ENCODE measurements at regions not wholly inside any gene's neighbourhood (a gene's known extent, or its start where the extent isn't known, plus 50 kb on each side); places are given as distances from the start of the nearest gene placed in this dataset.

- Histone ChIP-seq H3K9ac (replicated peaks; ENCODE audit: extremely low read depth, insufficient read depth, low read length) (no peak overlapping the region), H3K4me1 (ENCODE audit: control insufficient read depth, extremely low read depth, insufficient read depth, low read length) (peaks cover 11% of the 10 kb centered on the region), H3K9me3 (replicated peaks; ENCODE audit: control insufficient read depth, insufficient read depth, low read length) (no peaks in the 10 kb centered on the region), H3K27ac (ENCODE audit: insufficient read depth, low read depth, low read length) (no peak overlapping the region), H3K9me1 (replicated peaks; ENCODE audit: control insufficient read depth, extremely low read depth, insufficient read depth, low read length) (no peaks in the 10 kb centered on the region), H3K36me3 (ENCODE audit: control insufficient read depth in 2 of 2, extremely low read depth in 1 of 2, insufficient read depth in 2 of 2, low read length in 2 of 2) (no peaks in the 10 kb centered on the region), H3K79me2 (ENCODE audit: control insufficient read depth, insufficient read depth, low read length) (no peaks in the 10 kb centered on the region), H3K4me3 (replicated peaks in 1 of 3; ENCODE audit: insufficient read depth in 1 of 3, low read depth in 1 of 3, low read length in 3 of 3) (no peak overlapping the region), H4K20me1 (replicated peaks; ENCODE audit: control insufficient read depth, extremely low read depth, insufficient read depth, low read length) (no peaks in the 10 kb centered on the region), H3K27me3 (ENCODE audit: control insufficient read depth in 2 of 2, insufficient read depth in 2 of 2, low read length in 2 of 2) (no peaks in the 10 kb centered on the region), H3K4me2 (ENCODE audit: insufficient read depth, low read length) (no peak overlapping the region), H2AFZ (ENCODE audit: low read depth, low read length) (no peak overlapping the region)
- dilution Hi-C loops (cut with MboI; ENCODE audit: extremely low pct_ligation_motif_present, low sequenced_read_pairs), result no loop called here
- TF ChIP-seq GATA2 (IDR thresholded peaks at IDR 0.05; ENCODE audit: insufficient read depth, insufficient read length, low read depth, low read length) (no peak), POLR2A (IDR thresholded peaks at IDR 0.05; ENCODE audit: low read depth, low read length) (no peak), EZH2 (IDR thresholded peaks at IDR 0.05; ENCODE audit: borderline replicate concordance, low read depth, low read length, severe bottlenecking) (no peak), POLR2AphosphoS5 (IDR thresholded peaks at IDR 0.05; ENCODE audit: insufficient read depth, low read depth, low read length) (no peak), JUN (IDR thresholded peaks at IDR 0.05; ENCODE audit: borderline replicate concordance, insufficient read depth, insufficient read length, low read depth) (no peak), MYC (IDR thresholded peaks at IDR 0.05; ENCODE audit: low read depth, low read length) (no peak), MAX (IDR thresholded peaks at IDR 0.05; ENCODE audit: insufficient read depth, insufficient read length) (no peak), FOS (IDR thresholded peaks at IDR 0.05; ENCODE audit: borderline replicate concordance, insufficient read depth, low read length) (no peak), CTCF (IDR thresholded peaks at IDR 0.05; ENCODE audit: extremely low read depth in 1 of 2, insufficient read depth in 1 of 2, low read depth in 1 of 2, low read length in 2 of 2) (no peak)
- ChIA-PET CTCF (no interaction called here), POLR2A (no interaction called here)
- BruUV-seq (replicated peaks), result no TSS peak
- intact Hi-C loops (cut with micrococcal nuclease), result no loop called here
- FAIRE-seq, result no peak
- no peak for DNase-seq (ENCODE audit: low read depth, low spot score)
These were observed 54.5 kb upstream of the ADORA2B start for GRCh38 chr17:15890279-15890892.
